ENCODE measurements at regions not wholly inside any gene's neighbourhood (a gene's known extent, or its start where the extent isn't known, plus 50 kb on each side); places are given as distances from the start of the nearest gene placed in this dataset.

DNA sequence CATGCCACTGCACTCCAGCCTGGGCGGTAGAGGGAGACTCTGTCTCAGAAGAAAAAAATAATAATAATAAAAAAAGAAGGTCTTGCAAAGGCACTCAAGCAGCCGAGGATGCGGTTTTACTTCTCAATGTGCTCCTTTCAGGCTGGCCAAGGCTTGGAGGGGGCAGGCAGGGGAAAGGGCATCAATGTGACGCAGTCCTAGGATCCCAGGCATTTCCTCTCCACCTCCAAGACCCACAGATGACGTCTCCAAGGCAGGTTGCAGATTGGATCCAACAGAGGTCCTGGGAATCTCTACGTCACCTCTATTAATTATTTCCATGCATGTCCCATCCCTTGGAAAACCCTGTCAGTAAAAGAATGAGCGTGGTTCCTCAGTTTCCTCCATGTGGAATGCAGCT lies 56.2 kb downstream of the FAM43A start:
- Histone ChIP-seq H3K27me3 (ENCODE audit: low read length) (no peaks in the 10 kb centered on the region), H3K4me2 (ENCODE audit: low read depth, low read length, poor library complexity, severe bottlenecking) (no peak overlapping the region), H3K9ac (ENCODE audit: low read length) (no peak overlapping the region), H3K4me3 (ENCODE audit: insufficient read depth, low read length, poor library complexity, severe bottlenecking) (no peak overlapping the region), H4K20me1 (ENCODE audit: low read depth, low read length) (no peaks in the 10 kb centered on the region), H3K27ac (ENCODE audit: low read depth, low read length) (no peak overlapping the region), H3F3A (ENCODE audit: insufficient read depth) (peaks cover 11% of the 10 kb centered on the region), H3K9me3 (ENCODE audit: insufficient read depth, low read length) (no peaks in the 10 kb centered on the region), H3K36me3 (ENCODE audit: low read length) (no peaks in the 10 kb centered on the region), H2AFZ (ENCODE audit: low read depth, low read length, severe bottlenecking) (no peak overlapping the region), H3K9me2 (replicated peaks; ENCODE audit: insufficient read depth, low read length) (no peaks in the 10 kb centered on the region), H3K79me2 (ENCODE audit: insufficient read depth, low read length) (no peaks in the 10 kb centered on the region)
- TF ChIP-seq, protein P1, sequence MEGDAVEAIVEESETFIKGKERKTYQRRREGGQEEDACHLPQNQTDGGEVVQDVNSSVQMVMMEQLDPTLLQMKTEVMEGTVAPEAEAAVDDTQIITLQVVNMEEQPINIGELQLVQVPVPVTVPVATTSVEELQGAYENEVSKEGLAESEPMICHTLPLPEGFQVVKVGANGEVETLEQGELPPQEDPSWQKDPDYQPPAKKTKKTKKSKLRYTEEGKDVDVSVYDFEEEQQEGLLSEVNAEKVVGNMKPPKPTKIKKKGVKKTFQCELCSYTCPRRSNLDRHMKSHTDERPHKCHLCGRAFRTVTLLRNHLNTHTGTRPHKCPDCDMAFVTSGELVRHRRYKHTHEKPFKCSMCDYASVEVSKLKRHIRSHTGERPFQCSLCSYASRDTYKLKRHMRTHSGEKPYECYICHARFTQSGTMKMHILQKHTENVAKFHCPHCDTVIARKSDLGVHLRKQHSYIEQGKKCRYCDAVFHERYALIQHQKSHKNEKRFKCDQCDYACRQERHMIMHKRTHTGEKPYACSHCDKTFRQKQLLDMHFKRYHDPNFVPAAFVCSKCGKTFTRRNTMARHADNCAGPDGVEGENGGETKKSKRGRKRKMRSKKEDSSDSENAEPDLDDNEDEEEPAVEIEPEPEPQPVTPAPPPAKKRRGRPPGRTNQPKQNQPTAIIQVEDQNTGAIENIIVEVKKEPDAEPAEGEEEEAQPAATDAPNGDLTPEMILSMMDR (IDR thresholded peaks at IDR 0.05; ENCODE audit: insufficient read depth, low read length, poor library complexity, severe bottlenecking): no peak
- TF ChIP-seq EZH2phosphoT487 (conservative IDR thresholded peaks at IDR 0.05; ENCODE audit: low read length): no peak

DNA sequence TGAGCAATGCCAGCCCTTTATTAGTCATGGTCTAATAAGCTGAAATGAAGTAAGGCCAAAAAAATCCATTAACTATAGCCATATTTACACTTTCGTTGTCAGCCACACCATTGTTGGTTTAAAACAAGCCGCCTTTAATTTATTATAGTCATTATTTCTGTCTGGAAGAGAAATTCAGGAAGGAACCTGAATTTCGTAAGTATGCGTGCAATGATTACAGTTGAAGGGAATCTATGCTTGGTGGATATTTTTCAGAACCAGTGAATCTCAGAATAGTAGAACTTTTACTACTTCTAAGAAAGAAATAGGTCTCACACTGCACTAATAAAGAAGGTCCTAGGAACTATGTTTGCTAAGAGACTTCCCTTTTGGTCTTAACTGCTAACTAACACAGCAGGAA lies 59.1 kb downstream of the FAM43A start:
- Histone ChIP-seq H3K4me3 (ENCODE audit: insufficient read depth, low read length, poor library complexity, severe bottlenecking) (no peak overlapping the region), H3F3A (ENCODE audit: insufficient read depth) (no peaks in the 10 kb centered on the region), H3K36me3 (ENCODE audit: low read length) (no peaks in the 10 kb centered on the region), H3K27ac (ENCODE audit: low read depth, low read length) (no peak overlapping the region), H3K9ac (ENCODE audit: low read length) (no peak overlapping the region), H3K27me3 (ENCODE audit: low read length) (no peaks in the 10 kb centered on the region), H3K4me2 (ENCODE audit: low read depth, low read length, poor library complexity, severe bottlenecking) (no peak overlapping the region), H4K20me1 (ENCODE audit: low read depth, low read length) (no peaks in the 10 kb centered on the region), H3K9me2 (replicated peaks; ENCODE audit: insufficient read depth, low read length) (no peaks in the 10 kb centered on the region), H3K79me2 (ENCODE audit: insufficient read depth, low read length) (no peaks in the 10 kb centered on the region), H3K9me3 (ENCODE audit: insufficient read depth, low read length) (no peaks in the 10 kb centered on the region), H2AFZ (ENCODE audit: low read depth, low read length, severe bottlenecking) (no peak overlapping the region)
- TF ChIP-seq EZH2phosphoT487 (conservative IDR thresholded peaks at IDR 0.05; ENCODE audit: low read length): no peak
- TF ChIP-seq, protein P1 (IDR thresholded peaks at IDR 0.05; ENCODE audit: insufficient read depth, low read length, poor library complexity, severe bottlenecking): no peak

DNA sequence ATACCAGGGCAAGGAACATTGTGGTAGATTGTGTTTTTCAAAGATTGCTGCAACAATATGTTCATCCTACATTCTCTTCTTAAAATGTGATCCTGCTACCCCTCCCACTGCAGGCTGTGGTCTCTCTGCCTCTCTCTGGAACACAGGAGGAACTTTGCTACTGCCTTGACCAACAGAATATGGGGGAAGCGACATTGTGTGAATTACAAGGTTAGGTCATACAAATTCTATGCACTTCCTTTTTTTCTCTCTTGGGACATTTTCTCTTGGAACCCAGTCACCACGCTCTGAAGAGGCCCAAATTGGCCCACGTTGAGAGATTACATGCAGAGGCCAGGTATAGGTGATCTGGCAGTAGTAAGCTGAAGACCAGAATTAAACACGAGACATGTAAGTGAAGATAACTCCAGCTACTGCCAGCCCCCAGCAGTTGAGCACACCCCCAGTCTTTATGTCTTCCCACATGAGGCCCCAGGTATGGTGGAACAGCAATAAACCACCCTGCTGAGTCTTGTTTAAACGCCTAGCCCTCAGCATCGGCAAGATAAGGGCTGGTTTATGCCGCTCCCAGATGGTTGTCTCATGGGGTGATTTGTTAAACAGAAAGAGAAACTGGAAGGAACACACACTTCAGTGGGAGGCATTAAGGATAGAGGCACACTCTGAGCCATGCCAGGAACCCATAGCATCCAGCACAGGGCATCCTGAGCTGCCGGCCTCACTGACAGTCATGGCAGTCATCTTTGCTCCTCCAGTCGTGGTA lies 59.9 kb downstream of the FAM43A start:
- no peak overlapping the region for H3K4me2 ChIP-seq (ENCODE audit: low read depth, low read length, poor library complexity, severe bottlenecking)
- no peak overlapping the region for H3K4me3 ChIP-seq (ENCODE audit: insufficient read depth, low read length, poor library complexity, severe bottlenecking)
- no peaks in the 10 kb centered on the region for H3K36me3 ChIP-seq (ENCODE audit: low read length)
- no peaks in the 10 kb centered on the region for H3K79me2 ChIP-seq (ENCODE audit: insufficient read depth, low read length)
- no peaks in the 10 kb centered on the region for H4K20me1 ChIP-seq (ENCODE audit: low read depth, low read length)
- H3K27ac ChIP-seq (ENCODE audit: low read depth, low read length): no peak overlapping the region
- no peak overlapping the region for H3K9ac ChIP-seq (ENCODE audit: low read length)
- no peaks in the 10 kb centered on the region for H3K27me3 ChIP-seq (ENCODE audit: low read length)
- no peaks in the 10 kb centered on the region for H3K9me2 ChIP-seq (replicated peaks; ENCODE audit: insufficient read depth, low read length)
- TF ChIP-seq, protein P1 (IDR thresholded peaks at IDR 0.05; ENCODE audit: insufficient read depth, low read length, poor library complexity, severe bottlenecking): no peak
- no peak for TF ChIP-seq EZH2phosphoT487 (conservative IDR thresholded peaks at IDR 0.05; ENCODE audit: low read length)
- H3F3A ChIP-seq (ENCODE audit: insufficient read depth): no peaks in the 10 kb centered on the region
- H2AFZ ChIP-seq (ENCODE audit: low read depth, low read length, severe bottlenecking): no peak overlapping the region
- no peaks in the 10 kb centered on the region for H3K9me3 ChIP-seq (ENCODE audit: insufficient read depth, low read length)

Data from SU-DHL-6 (cell line).